RWPE1 (cell line): ENCODE measurements at regions not wholly inside any gene's neighbourhood (a gene's known extent, or its start where the extent isn't known, plus 50 kb on each side); places are given as distances from the start of the nearest gene placed in this dataset.

ENCODE experiments used
- CTCF ChIA-PET: fragments of 350-600 bp; sonication (Branson Sonifier 250); formaldehyde crosslinking; extraction: SDS; loops from one replicate; lab custom pipeline; 2021; lab: Yijun Ruan, JAX
- POLR2A ChIA-PET: fragments of 400-600 bp; formaldehyde crosslinking; extraction: SDS; loops from one replicate; lab custom pipeline; 2020; ENCODE audit warnings: antibody characterized with exemption; ENCODE audit not compliant: low non-redundant PET; lab: Yijun Ruan, JAX
- DNase-seq: peaks from one replicate; pipeline ENCODE4 v3.0.0; 2012; ENCODE audit warnings: low spot score
- H3K27ac ChIP-seq: fragments of 450-650 bp; 2 replicates; pipeline ENCODE4 v1.5.1; 2017
- CTCF ChIP-seq: fragments of 450-650 bp; conservative IDR thresholded peaks from 2 replicates; pipeline ENCODE4 v1.5.1; 2017; ENCODE audit warnings: low read depth, mild to moderate bottlenecking

- DNase-seq, result no peak
- CTCF ChIA-PET, result interaction anchor here (0.5 to 0.8 kb wide), 2 partner anchors 12 to 940 kb away, joined by 4 read pairs; no protein-coding TSS in a partner anchor
- TF ChIP-seq CTCF, result no peak
- no peak overlapping the region for H3K27ac ChIP-seq
- POLR2A ChIA-PET, result no interaction called here
Measured at GRCh38 chr1:36570006-36570405, 87.3 kb upstream of the CSF3R start.

GRCh38 chr1:36567601-36568341 is 85.1 kb upstream of the CSF3R start:
- ChIA-PET CTCF (interaction anchor here (0.6 kb wide), 1 partner anchor 8 kb away, joined by 3 read pairs; no protein-coding TSS in a partner anchor), POLR2A (no interaction called here)
- no peak overlapping the region for H3K27ac ChIP-seq
- TF ChIP-seq CTCF, result no peak
- no peak for DNase-seq

GRCh38 chr1:36565576-36566501 is 83.1 kb upstream of the CSF3R start:
- POLR2A ChIA-PET, result no interaction called here
- DNase-seq, result no peak
- CTCF ChIA-PET, result no interaction called here
- TF ChIP-seq CTCF, result no peak
- H3K27ac ChIP-seq, result no peak overlapping the region

- DNase-seq, result no peak
- TF ChIP-seq CTCF, result no peak
- CTCF ChIA-PET, result no interaction called here
- no peak overlapping the region for H3K27ac ChIP-seq
- POLR2A ChIA-PET, result no interaction called here
Measured at GRCh38 chr1:36562181-36562685, 79.5 kb upstream of the CSF3R start.

GRCh38 chr1:36561361-36561724 is 78.6 kb upstream of the CSF3R start:
- ChIA-PET POLR2A (no interaction called here), CTCF (interaction anchor here (0.6 kb wide), 1 partner anchor 574 kb away, joined by 6 read pairs; no protein-coding TSS in a partner anchor)
- H3K27ac ChIP-seq, result no peak overlapping the region
- DNase-seq, result no peak
- no peak for TF ChIP-seq CTCF
